Hepatocyte (in vitro differentiated cells): ENCODE measurements at regions not wholly inside any gene's neighbourhood (a gene's known extent, or its start where the extent isn't known, plus 50 kb on each side); places are given as distances from the start of the nearest gene placed in this dataset.

Source experiments
- DNase-seq: peaks from one replicate; pipeline ENCODE4 v3.0.0-alpha.2; 2016; ENCODE audit warnings: low spot score
- H2AFZ ChIP-seq: fragments of 200-600 bp; sonication (generic); 2 replicates; pipeline ENCODE4 v1.6.0; 2016; ENCODE audit warnings: antibody characterized with exemption, mild to moderate bottlenecking
- H3K27ac ChIP-seq: fragments of 200-600 bp; sonication (generic); 2 replicates; pipeline ENCODE4 v1.5.1; 2016; ENCODE audit warnings: mild to moderate bottlenecking
- H3K27me3 ChIP-seq: fragments of 200-600 bp; sonication (generic); 2 replicates; pipeline ENCODE4 v1.6.1; 2016
- H3K36me3 ChIP-seq: fragments of 200-600 bp; sonication (generic); replicated peaks from 2 replicates; pipeline ENCODE4 v1.5.1; 2016; ENCODE audit warnings: low read depth; ENCODE audit not compliant: insufficient read depth
- H3K4me1 ChIP-seq: fragments of 200-600 bp; sonication (generic); 2 replicates; pipeline ENCODE4 v1.5.1; 2016; ENCODE audit warnings: mild to moderate bottlenecking, moderate library complexity; ENCODE audit not compliant: insufficient read depth
- H3K4me2 ChIP-seq: fragments of 200-600 bp; sonication (generic); 2 replicates; pipeline ENCODE4 v1.6.0; 2016
- H3K4me3 ChIP-seq: fragments of 200-600 bp; sonication (generic); 2 replicates; pipeline ENCODE4 v1.5.1; 2016; ENCODE audit warnings: mild to moderate bottlenecking
- H3K79me2 ChIP-seq: fragments of 200-600 bp; sonication (generic); 2 replicates; pipeline ENCODE4 v1.6.0; 2017; ENCODE audit warnings: mild to moderate bottlenecking
- H3K9me2 ChIP-seq: fragments of 200-600 bp; sonication (generic); replicated peaks from 2 replicates; pipeline ENCODE4 v1.6.0; 2017; ENCODE audit warnings: mild to moderate bottlenecking; ENCODE audit not compliant: insufficient read depth
- H3K9me3 ChIP-seq: fragments of 200-600 bp; sonication (generic); 2 replicates; pipeline ENCODE4 v1.5.1; 2016; ENCODE audit warnings: low read depth, mild to moderate bottlenecking
- H4K20me1 ChIP-seq: fragments of 200-600 bp; sonication (generic); 2 replicates; pipeline ENCODE4 v1.6.0; 2016; ENCODE audit warnings: mild to moderate bottlenecking; ENCODE audit not compliant: insufficient read depth, poor library complexity, severe bottlenecking
- CTCF ChIP-seq: fragments of 200-600 bp; sonication (generic); IDR thresholded peaks from 2 replicates; pipeline ENCODE4 v1.5.1; 2016; ENCODE audit warnings: antibody characterized with exemption, mild to moderate bottlenecking; ENCODE audit not compliant: poor library complexity
- EZH2 ChIP-seq: fragments of 200-600 bp; sonication (generic); IDR thresholded peaks from 2 replicates; pipeline ENCODE4 v1.6.1; 2016; ENCODE audit warnings: antibody characterized with exemption, mild to moderate bottlenecking, borderline replicate concordance
- EZH2phosphoT487 ChIP-seq: fragments of 200-600 bp; sonication (generic); IDR thresholded peaks from one replicate; pipeline ENCODE4 v1.6.1; 2018; ENCODE audit warnings: antibody characterized with exemption, mild to moderate bottlenecking, low read depth, moderate library complexity; ENCODE audit not compliant: unreplicated experiment, severe bottlenecking
- WGBS: methylation state at CpG from one replicate; pipeline ENCODE4 v1.1.6; 2016; ENCODE audit warnings: low lambda C conversion rate; ENCODE audit errors: missing lambda C conversion rate; 5-methylcytosine and 5-hydroxymethylcytosine counted together

GRCh38 chr18:78607784-78608183 is 371.8 kb upstream of the SALL3 start:
- Histone ChIP-seq H4K20me1 (no peaks in the 10 kb centered on the region), H3K4me3 (no peak overlapping the region), H3K9me2 (no peaks in the 10 kb centered on the region), H3K4me2 (no peak overlapping the region), H3K36me3 (no peaks in the 10 kb centered on the region), H3K4me1 (no peaks in the 10 kb centered on the region), H2AFZ (no peak overlapping the region), H3K27me3 (no peaks in the 10 kb centered on the region), H3K9me3 (no peaks in the 10 kb centered on the region), H3K79me2 (no peaks in the 10 kb centered on the region), H3K27ac (no peak overlapping the region)
- no peak for DNase-seq
- WGBS: 91% methylated on average over 15 of the region's 15 CpGs
- TF ChIP-seq CTCF: no peak
- no peak for TF ChIP-seq EZH2
- TF ChIP-seq EZH2phosphoT487: no peak

GRCh38 chr18:78610179-78610578 is 369.4 kb upstream of the SALL3 start:
- Histone ChIP-seq H4K20me1 (no peaks in the 10 kb centered on the region), H3K79me2 (no peaks in the 10 kb centered on the region), H3K4me3 (no peak overlapping the region), H3K4me2 (no peak overlapping the region), H3K27ac (no peak overlapping the region), H3K4me1 (no peaks in the 10 kb centered on the region), H3K36me3 (no peaks in the 10 kb centered on the region), H3K9me3 (no peaks in the 10 kb centered on the region), H2AFZ (no peak overlapping the region), H3K27me3 (no peaks in the 10 kb centered on the region), H3K9me2 (no peaks in the 10 kb centered on the region)
- TF ChIP-seq EZH2 (no peak), EZH2phosphoT487 (no peak), CTCF (no peak)
- DNase-seq: no peak
- WGBS: 78% methylated on average over 12 of the region's 12 CpGs

- H3K27ac ChIP-seq: no peak overlapping the region
- TF ChIP-seq EZH2 (no peak), CTCF (no peak), EZH2phosphoT487 (no peak)
- no peaks in the 10 kb centered on the region for H3K9me2 ChIP-seq
- H3K36me3 ChIP-seq: no peaks in the 10 kb centered on the region
- no peak overlapping the region for H2AFZ ChIP-seq
- no peak for DNase-seq
- no peaks in the 10 kb centered on the region for H3K27me3 ChIP-seq
- H3K9me3 ChIP-seq: no peaks in the 10 kb centered on the region
- H4K20me1 ChIP-seq: no peaks in the 10 kb centered on the region
- no peak overlapping the region for H3K4me3 ChIP-seq
- no peak overlapping the region for H3K4me2 ChIP-seq
- H3K79me2 ChIP-seq: no peaks in the 10 kb centered on the region
- 84% methylated on average over 16 of the region's 16 CpGs for WGBS
- no peaks in the 10 kb centered on the region for H3K4me1 ChIP-seq
Observed at GRCh38 chr18:78611201-78611800, 368.3 kb upstream of the SALL3 start.
